SK-N-SH (cell line): ENCODE measurements at regions not wholly inside any gene's neighbourhood (a gene's known extent, or its start where the extent isn't known, plus 50 kb on each side); places are given as distances from the start of the nearest gene placed in this dataset.

Source experiments
- CTCF ChIA-PET: fragments of 300-600, 350-600 bp; formaldehyde crosslinking; extraction: SDS; loops from one replicate; lab custom pipeline; 2021; lab: Yijun Ruan, JAX
- POLR2A ChIA-PET: fragments of 350-600 bp; sonication (Branson Sonifier 250); formaldehyde crosslinking; extraction: SDS; loops from one replicate; lab custom pipeline; 2020; ENCODE audit warnings: antibody characterized with exemption, inconsistent platforms; lab: Yijun Ruan, JAX
- DNase-seq: peaks from one replicate; pipeline ENCODE4 v3.0.0; 2012
- H2AFZ ChIP-seq: fragments of 200-600 bp; sonication (generic); 2 replicates; pipeline ENCODE4 v1.8.1; 2016; ENCODE audit warnings: antibody characterized with exemption, mild to moderate bottlenecking, low read depth
- H3F3A ChIP-seq: fragments of 200-600 bp; sonication (generic); replicated peaks from 2 replicates; pipeline ENCODE3; 2016; ENCODE audit warnings: antibody characterized with exemption, mild to moderate bottlenecking; ENCODE audit not compliant: insufficient read depth
- H3K27ac ChIP-seq, 2 experiments: fragments of 200-500 bp in 1 of 2; fragments of 200-600 bp in 1 of 2; sonication (Bioruptor generic) in 1 of 2; sonication (generic), shearing (Covaris generic) in 1 of 2; 2 replicates each; pipeline versions ENCODE4 v1.5.1 to v1.6.1; 2014 to 2016; ENCODE audit warnings: low read depth in 2 of 2, inconsistent platforms in 1 of 2, low read length in 1 of 2, mild to moderate bottlenecking in 1 of 2, mixed read lengths in 1 of 2
- H3K27me3 ChIP-seq: fragments of 200-600 bp; sonication (generic), shearing (Covaris generic); 2 replicates; pipeline ENCODE4 v1.6.1; 2016; ENCODE audit warnings: mixed run types; ENCODE audit not compliant: insufficient read depth
- H3K36me3 ChIP-seq, 2 experiments: fragments of 200-500 bp in 1 of 2; fragments of 200-600 bp in 1 of 2; sonication (Bioruptor generic) in 1 of 2; sonication (generic) in 1 of 2; replicated peaks in 1 of 2; 2 replicates each; pipeline versions ENCODE3 to v1.5.1; 2014 to 2016; ENCODE audit warnings: low read length in 1 of 2, mild to moderate bottlenecking in 1 of 2; ENCODE audit not compliant: insufficient read depth in 2 of 2, control insufficient read depth in 1 of 2
- H3K4me1 ChIP-seq, 2 experiments: fragments of 200-500 bp in 1 of 2; fragments of 200-600 bp in 1 of 2; sonication (Bioruptor generic) in 1 of 2; sonication (generic), shearing (Covaris generic) in 1 of 2; 2 replicates each; pipeline versions ENCODE4 v1.5.1 to v1.6.1; 2014 to 2016; ENCODE audit warnings: low read depth in 1 of 2, low read length in 1 of 2, mixed run types in 1 of 2; ENCODE audit not compliant: insufficient read depth in 2 of 2, control insufficient read depth in 1 of 2
- H3K4me2 ChIP-seq: fragments of 200-600 bp; sonication (generic), shearing (Covaris generic); 2 replicates; pipeline ENCODE4 v1.6.1; 2017; ENCODE audit warnings: mixed run types
- H3K4me3 ChIP-seq, 2 experiments: fragments of 200-500 bp in 1 of 2; fragments of 200-600 bp in 1 of 2; sonication (Bioruptor generic) in 1 of 2; sonication (generic), shearing (Covaris generic) in 1 of 2; 2 replicates each; pipeline versions ENCODE4 v1.5.1 to v1.8.1; 2014 to 2016; ENCODE audit warnings: low read depth in 2 of 2, inconsistent platforms in 1 of 2, low read length in 1 of 2, mild to moderate bottlenecking in 1 of 2, mixed read lengths in 1 of 2, moderate library complexity in 1 of 2
- H3K79me2 ChIP-seq: fragments of 200-600 bp; sonication (generic); 2 replicates; pipeline ENCODE4 v1.8.1; 2017; ENCODE audit warnings: mild to moderate bottlenecking; ENCODE audit not compliant: insufficient read depth
- H3K9ac ChIP-seq: fragments of 200-600 bp; sonication (generic); 2 replicates; pipeline ENCODE4 v1.6.1; 2017; ENCODE audit warnings: mixed run types
- H3K9me2 ChIP-seq: fragments of 200-600 bp; sonication (generic); 2 replicates; pipeline ENCODE4 v1.6.1; 2017; ENCODE audit warnings: mixed run types
- H3K9me3 ChIP-seq: fragments of 200-600 bp; sonication (generic); 2 replicates; pipeline ENCODE4 v1.6.1; 2017; ENCODE audit warnings: mixed run types, mild to moderate bottlenecking, moderate library complexity
- H4K20me1 ChIP-seq: fragments of 200-600 bp; sonication (generic); 2 replicates; pipeline ENCODE4 v1.6.1; 2017; ENCODE audit warnings: mild to moderate bottlenecking, mixed run types; ENCODE audit not compliant: insufficient read depth
- CHD2 ChIP-seq: fragments of 150-350 bp; IDR thresholded peaks from 2 replicates; pipeline ENCODE4 v1.6.1; 2018; ENCODE audit warnings: low read length; ENCODE audit not compliant: partially characterized antibody
- CTCF ChIP-seq: fragments of 200-600 bp; sonication (generic); IDR thresholded peaks from 2 replicates; pipeline ENCODE4 v1.6.1; 2017; ENCODE audit warnings: antibody characterized with exemption, mild to moderate bottlenecking, moderate library complexity
- ELF1 ChIP-seq: IDR thresholded peaks from 2 replicates; pipeline ENCODE4 v1.4.0; 2012
- EZH2phosphoT487 ChIP-seq: fragments of 200-600 bp; sonication (generic); IDR thresholded peaks from 2 replicates; pipeline ENCODE4 v1.6.1; 2017; ENCODE audit warnings: low read depth, mixed run types, mild to moderate bottlenecking, antibody characterized with exemption, moderate library complexity, borderline replicate concordance
- FOXJ3 ChIP-seq: sonication (generic); formaldehyde crosslinking; IDR thresholded peaks from 2 replicates; pipeline ENCODE4 v1.5.1; 2020; ENCODE audit warnings: mild to moderate bottlenecking, missing genetic modification reagents
- JUND ChIP-seq: IDR thresholded peaks from 2 replicates; pipeline ENCODE4 v1.4.0; 2012
- NRF1 ChIP-seq: IDR thresholded peaks from 2 replicates; pipeline ENCODE4 v1.6.1; 2012; ENCODE audit warnings: low read depth, mild to moderate bottlenecking, low read length
- RAD21 ChIP-seq: IDR thresholded peaks from 2 replicates; pipeline ENCODE4 v1.6.1; 2012; ENCODE audit warnings: mild to moderate bottlenecking, low read length
- SIN3A ChIP-seq: IDR thresholded peaks from 2 replicates; pipeline ENCODE4 v1.6.1; 2012; ENCODE audit warnings: low read depth, mild to moderate bottlenecking, low read length, moderate library complexity, borderline replicate concordance
- SMC3 ChIP-seq: IDR thresholded peaks from 2 replicates; pipeline ENCODE4 v1.6.1; 2012; ENCODE audit warnings: low read depth, low read length, improper control_type of control experiment
- TCF12 ChIP-seq: IDR thresholded peaks from 2 replicates; pipeline ENCODE4 v1.4.0; 2012
- TEAD4 ChIP-seq: IDR thresholded peaks from 2 replicates; pipeline ENCODE4 v1.4.0; 2012; ENCODE audit warnings: mild to moderate bottlenecking, borderline replicate concordance; ENCODE audit not compliant: insufficient read depth
- ZBTB33 ChIP-seq: IDR thresholded peaks from 2 replicates; pipeline ENCODE4 v1.4.0; 2012; ENCODE audit warnings: low read depth, borderline replicate concordance
- WGBS: methylation state at CpG from one replicate; pipeline ENCODE4 v1.1.6; 2017; ENCODE audit warnings: low lambda C conversion rate; 5-methylcytosine and 5-hydroxymethylcytosine counted together

- Histone ChIP-seq H3K27me3 (no peaks in the 10 kb centered on the region), H3K36me3 (no peaks in the 10 kb centered on the region), H2AFZ (no peak overlapping the region), H3K4me1 (no peaks in the 10 kb centered on the region), H3K4me2 (no peak overlapping the region), H3K9me2 (no peaks in the 10 kb centered on the region), H3F3A (no peaks in the 10 kb centered on the region)
- ChIA-PET POLR2A (no interaction called here), CTCF (interaction anchor here (0.6 to 2.3 kb wide), 28 partner anchors 8 to 598 kb away, joined by 3 to 22 read pairs (median 3); no protein-coding TSS in a partner anchor)
- no peak for TF ChIP-seq SIN3A
- peak; percentile 90 for TF ChIP-seq CTCF
- TF ChIP-seq TCF12 = no peak
- peak; percentile 69 for TF ChIP-seq SMC3
- TF ChIP-seq ELF1 = no peak
- TF ChIP-seq RAD21 = peak; percentile 65
- TF ChIP-seq, all 33 proteins: peak for 3
- peak; percentile 53 for DNase-seq
- Histone ChIP-seq H4K20me1 (no peaks in the 10 kb centered on the region), H3K4me3 (no peak overlapping the region; a peak in 1 of 4 replicates), H3K27ac (no peak overlapping the region), H3K9ac (no peak overlapping the region), H3K9me3 (no peaks in the 10 kb centered on the region), H3K79me2 (no peaks in the 10 kb centered on the region)
- 35% methylated on average over 9 of the region's 10 CpGs for whole genome bisulfite sequencing
Measured at GRCh38 chr4:167622481-167623240, 388.4 kb upstream of the SPOCK3 start.

GRCh38 chr4:167623241-167623572, 388.9 kb upstream of the SPOCK3 start:
- Histone ChIP-seq H2AFZ (no peak overlapping the region), H3K4me1 (no peaks in the 10 kb centered on the region), H3K4me2 (no peak overlapping the region), H3K9me3 (no peaks in the 10 kb centered on the region), H3K4me3 (no peak overlapping the region), H3K9ac (no peak overlapping the region), H3K27ac (no peak overlapping the region), H4K20me1 (no peaks in the 10 kb centered on the region), H3K9me2 (no peaks in the 10 kb centered on the region), H3K36me3 (no peaks in the 10 kb centered on the region), H3F3A (no peaks in the 10 kb centered on the region), H3K27me3 (no peaks in the 10 kb centered on the region), H3K79me2 (no peaks in the 10 kb centered on the region)
- DNase-seq = no peak
- 34% methylated on average over 3 of the region's 3 CpGs for WGBS
- ChIA-PET CTCF (interaction anchor here (0.6 to 2.3 kb wide), 26 partner anchors 9 to 599 kb away, joined by 3 to 22 read pairs (median 3); no protein-coding TSS in a partner anchor), POLR2A (no interaction called here)
- no peak for TF ChIP-seq CHD2
- no peak for TF ChIP-seq FOXJ3 (CRISPR knock-in tag)
- no peak for TF ChIP-seq EZH2phosphoT487
- no peak for TF ChIP-seq TEAD4
- TF ChIP-seq ELF1 = no peak
- TF ChIP-seq ZBTB33 = no peak
- no peak for TF ChIP-seq SIN3A
- TF ChIP-seq NRF1 = no peak
- TF ChIP-seq JUND = no peak
